H9 (cell line): ENCODE measurements at regions not wholly inside any gene's neighbourhood (a gene's known extent, or its start where the extent isn't known, plus 50 kb on each side); places are given as distances from the start of the nearest gene placed in this dataset.

Experiments used
- DNase-seq: peaks from one replicate; pipeline ENCODE4 v3.0.0-alpha.2; 2017
- H2AFZ ChIP-seq: one replicate; pipeline ENCODE4 v1.6.1; 2013; ENCODE audit warnings: mild to moderate bottlenecking, low read length, control low read depth, moderate library complexity
- H2AK5ac ChIP-seq: 2 replicates; pipeline ENCODE4 v1.6.1; 2013; ENCODE audit warnings: low read length, control low read depth, mixed read lengths; ENCODE audit not compliant: insufficient read length
- H2BK120ac ChIP-seq: one replicate; pipeline ENCODE4 v1.6.1; 2013; ENCODE audit warnings: low read depth, mild to moderate bottlenecking, low read length, control low read depth, inconsistent platforms; ENCODE audit not compliant: poor library complexity, severe bottlenecking
- H2BK12ac ChIP-seq: 2 replicates; pipeline ENCODE4 v1.6.1; 2013; ENCODE audit warnings: low read length, control low read depth, mixed read lengths, low read depth; ENCODE audit not compliant: insufficient read length
- H2BK15ac ChIP-seq: 2 replicates; pipeline ENCODE4 v1.6.1; 2013; ENCODE audit warnings: low read depth, low read length, control low read depth
- H2BK20ac ChIP-seq: one replicate; pipeline ENCODE4 v1.6.1; 2013; ENCODE audit warnings: low read depth, mild to moderate bottlenecking, low read length, control low read depth, inconsistent platforms; ENCODE audit not compliant: poor library complexity, severe bottlenecking
- H2BK5ac ChIP-seq: 2 replicates; pipeline ENCODE4 v1.6.1; 2013; ENCODE audit warnings: low read length, control low read depth, mixed read lengths; ENCODE audit not compliant: insufficient read length
- H3K14ac ChIP-seq: 2 replicates; pipeline ENCODE4 v1.6.1; 2013; ENCODE audit warnings: low read length, control low read depth; ENCODE audit not compliant: insufficient read depth
- H3K18ac ChIP-seq: 2 replicates; pipeline ENCODE4 v1.6.1; 2013; ENCODE audit warnings: low read depth, mild to moderate bottlenecking, mixed read lengths, low read length, control low read depth; ENCODE audit not compliant: insufficient read length
- H3K23ac ChIP-seq: 2 replicates; pipeline ENCODE4 v1.6.1; 2013; ENCODE audit warnings: low read length, control low read depth, mixed read lengths, low read depth; ENCODE audit not compliant: insufficient read length
- H3K23me2 ChIP-seq: 2 replicates; pipeline ENCODE4 v1.6.1; 2013; ENCODE audit warnings: low read depth, mild to moderate bottlenecking, mixed read lengths, low read length, control low read depth; ENCODE audit not compliant: insufficient read length, poor library complexity, severe bottlenecking
- H3K27ac ChIP-seq: 2 replicates; pipeline ENCODE4 v1.5.1; 2013; ENCODE audit warnings: low read length, control low read depth, mixed read lengths, low read depth; ENCODE audit not compliant: insufficient read length
- H3K27me3 ChIP-seq: 2 replicates; pipeline ENCODE4 v1.6.1; 2013; ENCODE audit warnings: low read length, control low read depth, inconsistent platforms; ENCODE audit not compliant: insufficient read depth
- H3K4ac ChIP-seq: 2 replicates; pipeline ENCODE4 v1.6.1; 2013; ENCODE audit warnings: low read depth, mild to moderate bottlenecking, control low read depth, inconsistent platforms, low read length, moderate library complexity
- H3K4me1 ChIP-seq: 2 replicates; pipeline ENCODE4 v1.6.1; 2013; ENCODE audit warnings: low read length, control low read depth, inconsistent platforms; ENCODE audit not compliant: insufficient read depth
- H3K4me2 ChIP-seq: 2 replicates; pipeline ENCODE4 v1.6.1; 2013; ENCODE audit warnings: low read length, control low read depth, mixed read lengths; ENCODE audit not compliant: insufficient read length, insufficient read depth
- H3K56ac ChIP-seq: 2 replicates; pipeline ENCODE4 v1.6.1; 2013; ENCODE audit warnings: low read depth, mild to moderate bottlenecking, mixed read lengths, low read length, control low read depth; ENCODE audit not compliant: insufficient read length
- H3K79me1 ChIP-seq: 2 replicates; pipeline ENCODE4 v1.6.1; 2013; ENCODE audit warnings: low read depth, mild to moderate bottlenecking, moderate library complexity, low read length, control low read depth, inconsistent platforms; ENCODE audit not compliant: insufficient read depth, poor library complexity, severe bottlenecking
- H3K79me2 ChIP-seq: 2 replicates; pipeline ENCODE4 v1.6.1; 2013; ENCODE audit warnings: low read length, control low read depth, inconsistent platforms; ENCODE audit not compliant: insufficient read depth
- H3K9ac ChIP-seq: 2 replicates; pipeline ENCODE4 v1.6.1; 2013; ENCODE audit warnings: low read length, control low read depth, mixed read lengths; ENCODE audit not compliant: insufficient read length; ENCODE audit errors: extremely low read depth
- H3K9me3 ChIP-seq: one replicate; pipeline ENCODE4 v1.6.1; 2013; ENCODE audit warnings: low read depth, low read length, inconsistent platforms; ENCODE audit not compliant: control insufficient read depth
- H3T11ph ChIP-seq: one replicate; pipeline ENCODE4 v1.6.1; 2013; ENCODE audit warnings: mild to moderate bottlenecking, low read length, control low read depth, inconsistent platforms
- H4K20me1 ChIP-seq: one replicate; pipeline ENCODE4 v1.6.1; 2013; ENCODE audit not compliant: control insufficient read depth, insufficient read length, insufficient read depth
- H4K5ac ChIP-seq: 2 replicates; pipeline ENCODE4 v1.6.1; 2013; ENCODE audit warnings: low read depth, mild to moderate bottlenecking, mixed read lengths, low read length, control low read depth; ENCODE audit not compliant: insufficient read length
- H4K8ac ChIP-seq: replicated peaks from 2 replicates; pipeline ENCODE4 v1.6.1; 2013; ENCODE audit warnings: low read length, control low read depth, mixed read lengths, low read depth; ENCODE audit not compliant: insufficient read length
- H4K91ac ChIP-seq: 2 replicates; pipeline ENCODE4 v1.6.1; 2013; ENCODE audit warnings: low read depth, mild to moderate bottlenecking, moderate library complexity, mixed read lengths, low read length, control low read depth; ENCODE audit not compliant: insufficient read length
- H3K27ac Mint-ChIP-seq, 3 experiments: 2 replicates in 2 of 3; 3 replicates in 1 of 3; pipeline ENCODE4 v1.8.0; 2020 to 2021; ENCODE audit warnings: mixed read lengths in 3 of 3, mild to moderate bottlenecking in 1 of 3, moderate library complexity in 1 of 3
- H3K27me3 Mint-ChIP-seq: 2 replicates; pipeline ENCODE4 v1.8.0; 2021; ENCODE audit warnings: low read depth, mild to moderate bottlenecking, moderate library complexity, mixed read lengths
- H3K36me3 Mint-ChIP-seq, 3 experiments: 2 replicates in 2 of 3; 3 replicates in 1 of 3; pipeline ENCODE4 v1.8.0; 2020 to 2021; ENCODE audit warnings: low read depth in 3 of 3, mixed read lengths in 3 of 3; ENCODE audit not compliant: insufficient read depth in 1 of 3
- H3K4me1 Mint-ChIP-seq, 2 experiments: 2 replicates each; pipeline ENCODE4 v1.8.0; 2020; ENCODE audit warnings: mixed read lengths in 2 of 2
- H3K4me3 Mint-ChIP-seq, 2 experiments: 2 replicates in 1 of 2; 3 replicates in 1 of 2; pipeline ENCODE4 v1.8.0; 2020 to 2021; ENCODE audit warnings: mild to moderate bottlenecking in 2 of 2, mixed read lengths in 2 of 2, moderate library complexity in 1 of 2
- H3K9me3 Mint-ChIP-seq, 2 experiments: 2 replicates in 1 of 2; 3 replicates in 1 of 2; pipeline ENCODE4 v1.8.0; 2020; ENCODE audit warnings: mild to moderate bottlenecking in 2 of 2, mixed read lengths in 2 of 2, moderate library complexity in 1 of 2
- WGBS: extraction: QIAGEN DNeasy Blood & Tissue Kit; methylation state at CpG from one replicate; pipeline ENCODE4 v1.1.7; 2013; ENCODE audit warnings: missing lambda C conversion rate, low lambda C conversion rate, mixed read lengths; ENCODE audit not compliant: insufficient read length; ENCODE audit errors: extremely low coverage; 5-methylcytosine and 5-hydroxymethylcytosine counted together
- TF ChIP-seq, protein P1 (sequence below): fragments of 200-600 bp; sonication (generic); conservative IDR thresholded peaks from 3 replicates; pipeline ENCODE4 v1.8.0; 2021; ENCODE audit warnings: antibody characterized with exemption, mild to moderate bottlenecking

DNA sequence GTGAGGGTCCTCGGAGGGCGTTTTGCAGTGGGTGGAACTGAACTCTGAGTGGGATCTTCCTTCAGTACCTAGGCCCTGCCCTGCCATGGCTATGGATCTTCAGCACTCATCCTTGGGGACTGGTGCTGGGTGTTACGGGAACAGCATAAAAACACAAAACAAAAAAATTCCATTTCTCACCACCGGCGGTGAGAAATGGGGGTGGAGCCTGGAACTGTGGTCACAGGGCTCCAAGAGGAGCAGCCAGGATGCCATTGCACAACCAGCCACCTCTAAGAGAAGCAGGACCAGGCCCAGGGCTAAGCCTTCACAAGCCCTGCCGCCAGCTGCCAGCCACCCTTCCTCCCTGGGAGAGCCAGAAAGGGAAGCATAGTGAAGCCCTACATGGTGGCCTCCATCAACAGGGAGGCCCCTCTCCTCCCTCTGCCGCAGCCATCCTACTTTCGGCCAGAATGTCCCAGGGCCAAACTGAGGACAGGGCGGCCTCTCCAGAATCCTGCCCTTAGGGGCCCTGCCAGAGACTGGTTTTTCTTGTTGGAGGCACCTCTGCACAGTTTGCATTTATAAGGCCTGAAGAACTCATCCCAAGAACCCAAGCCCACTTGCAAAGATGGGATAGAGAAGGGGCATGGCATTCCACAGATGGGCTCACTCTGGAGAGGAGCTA is 76.5 kb downstream of the VCPKMT start:
- peaks cover 2% of the 10 kb centered on the region; the same call in 1 of the 2 replicates for H3K27me3 Mint-ChIP-seq
- Histone ChIP-seq H3K79me1 (no peaks in the 10 kb centered on the region), H3K27me3 (no peaks in the 10 kb centered on the region), H3K4ac (no peak overlapping the region), H4K5ac (no peak overlapping the region), H3K56ac (no peak overlapping the region), H2AK5ac (no peak overlapping the region), H3K23ac (no peak overlapping the region), H3K23me2 (no peaks in the 10 kb centered on the region), H3T11ph (no peak overlapping the region), H4K8ac (no peak overlapping the region), H3K27ac (no peak overlapping the region), H2BK12ac (no peak overlapping the region), H3K4me2 (no peak overlapping the region), H3K9me3 (no peaks in the 10 kb centered on the region), H4K20me1 (no peaks in the 10 kb centered on the region), H3K79me2 (no peaks in the 10 kb centered on the region), H4K91ac (no peak overlapping the region), H3K14ac (no peak overlapping the region), H2BK15ac (no peak overlapping the region), H2BK120ac (no peak overlapping the region), H3K9ac (no peak overlapping the region), H3K18ac (no peak overlapping the region), H2BK5ac (no peak overlapping the region), H3K4me1 (no peaks in the 10 kb centered on the region), H2AFZ (no peak overlapping the region), H2BK20ac (no peak overlapping the region)
- H3K9me3 Mint-ChIP-seq, result no peaks in the 10 kb centered on the region
- no peaks in the 10 kb centered on the region for H3K36me3 Mint-ChIP-seq
- H3K4me3 Mint-ChIP-seq, result no peak overlapping the region
- no peak overlapping the region for H3K27ac Mint-ChIP-seq
- TF ChIP-seq, protein P1, sequence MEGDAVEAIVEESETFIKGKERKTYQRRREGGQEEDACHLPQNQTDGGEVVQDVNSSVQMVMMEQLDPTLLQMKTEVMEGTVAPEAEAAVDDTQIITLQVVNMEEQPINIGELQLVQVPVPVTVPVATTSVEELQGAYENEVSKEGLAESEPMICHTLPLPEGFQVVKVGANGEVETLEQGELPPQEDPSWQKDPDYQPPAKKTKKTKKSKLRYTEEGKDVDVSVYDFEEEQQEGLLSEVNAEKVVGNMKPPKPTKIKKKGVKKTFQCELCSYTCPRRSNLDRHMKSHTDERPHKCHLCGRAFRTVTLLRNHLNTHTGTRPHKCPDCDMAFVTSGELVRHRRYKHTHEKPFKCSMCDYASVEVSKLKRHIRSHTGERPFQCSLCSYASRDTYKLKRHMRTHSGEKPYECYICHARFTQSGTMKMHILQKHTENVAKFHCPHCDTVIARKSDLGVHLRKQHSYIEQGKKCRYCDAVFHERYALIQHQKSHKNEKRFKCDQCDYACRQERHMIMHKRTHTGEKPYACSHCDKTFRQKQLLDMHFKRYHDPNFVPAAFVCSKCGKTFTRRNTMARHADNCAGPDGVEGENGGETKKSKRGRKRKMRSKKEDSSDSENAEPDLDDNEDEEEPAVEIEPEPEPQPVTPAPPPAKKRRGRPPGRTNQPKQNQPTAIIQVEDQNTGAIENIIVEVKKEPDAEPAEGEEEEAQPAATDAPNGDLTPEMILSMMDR, result no peak
- H3K4me1 Mint-ChIP-seq, result peaks cover 0 to 5% of the 10 kb centered on the region in 2 experiments; a peak in 3 of 4 replicates
- DNase-seq, result no peak
- WGBS, result no CpG with 5 or more reads among the region's 9 CpGs
